Adrenal gland (tissue), 9 donors: ENCODE measurements at regions not wholly inside any gene's neighbourhood (a gene's known extent, or its start where the extent isn't known, plus 50 kb on each side); places are given as distances from the start of the nearest gene placed in this dataset.

Experiments used
- DNase-seq, 7 donors: peaks; one replicate each; pipeline ENCODE4 v3.0.0-alpha.2; 2019 to 2020
- H3K27ac ChIP-seq, 5 donors: fragments of 200-600 bp; sonication (generic) in 4 of 5; 1 replicate in 3 of 5; 2 replicates in 2 of 5; pipeline versions ENCODE4 v1.5.1 to v1.8.0; 2016 to 2020; ENCODE audit warnings: mild to moderate bottlenecking in 1 of 5
- H3K27me3 ChIP-seq: fragments of 200-600 bp; 2 replicates; pipeline ENCODE4 v1.8.0; 2021
- H3K36me3 ChIP-seq, 2 donors: fragments of 200-600 bp; replicated peaks in 1 of 2; 1 replicate in 1 of 2; 2 replicates in 1 of 2; pipeline versions ENCODE4 v1.5.1 to v1.8.0; 2018 to 2022
- H3K4me1 ChIP-seq, 2 donors: fragments of 200-600 bp; replicated peaks in 1 of 2; 1 replicate in 1 of 2; 2 replicates in 1 of 2; pipeline versions ENCODE4 v1.5.1 to v1.8.0; 2018 to 2021
- H3K4me3 ChIP-seq, 4 donors: fragments of 200-600 bp; sonication (generic) in 3 of 4; one replicate each; pipeline ENCODE4 v1.5.1; 2016 to 2018
- H3K9me3 ChIP-seq, 3 donors: fragments of 200-600 bp; sonication (generic) in 1 of 3; replicated peaks in 1 of 3; 1 replicate in 2 of 3; 2 replicates in 1 of 3; pipeline versions ENCODE4 v1.5.1 to v1.8.0; 2016 to 2021
- CTCF ChIP-seq, 6 experiments: fragments of 450-650 bp in 4 of 6; fragments of 200-600 bp in 2 of 6; sonication (generic) in 1 of 6; IDR thresholded peaks; 1 replicate in 5 of 6; 2 replicates in 1 of 6; pipeline versions ENCODE4 v1.5.1 to v1.8.0; 2016 to 2021; ENCODE audit warnings: antibody characterized with exemption in 6 of 6, mild to moderate bottlenecking in 2 of 6, moderate library complexity in 1 of 6
- POLR2A ChIP-seq, 2 donors: fragments of 450-650 bp; IDR thresholded peaks; one replicate each; pipeline ENCODE4 v1.6.1; 2017; ENCODE audit warnings: antibody characterized with exemption in 2 of 2, mild to moderate bottlenecking in 2 of 2, moderate library complexity in 1 of 2
- WGBS, 4 donors: extraction: QIAGEN DNeasy Blood & Tissue Kit in 2 of 4; methylation state at CpG; one replicate each; pipeline versions ENCODE4 v1.1.5 to v1.1.7; 2013 to 2017; 5-methylcytosine and 5-hydroxymethylcytosine counted together
- intact Hi-C, 2 donors: fragments of 100-400 bp; cut with DNase I; formaldehyde crosslinking; loops; one replicate each; pipeline versions ENCODE4 v1.14.1 to v1.15.0; 2022 to 2023
- donor health status: healthy with polysubstance abuse.
- donor health status: Bipolar disorder and iron deficiency.
- donor health status: DM: yes; HTN: yes; CAD: no.
- donor health status: DM: no; HTN: no; CAD: no.
- donor health status: DM: no; HTN: no; CAD: no.

GRCh38 chr16:66299349-66299748 is 67.1 kb upstream of the CDH5 start:
- no peak overlapping the region for H3K27ac ChIP-seq
- TF ChIP-seq CTCF (IDR thresholded peaks at IDR 0.05) = no peak
- no peak for TF ChIP-seq POLR2A (IDR thresholded peaks at IDR 0.05)
- no peaks in the 10 kb centered on the region for H3K36me3 ChIP-seq
- peak in 1 of 7 donors; percentile 2 for DNase-seq
- H3K27me3 ChIP-seq = no peaks in the 10 kb centered on the region
- H3K4me1 ChIP-seq = no peaks in the 10 kb centered on the region
- no peak overlapping the region for H3K4me3 ChIP-seq
- 36 to 69% (median 49%) methylated on average over 1 of the region's 1 CpG for WGBS, 4 donors
- no peaks in the 10 kb centered on the region for H3K9me3 ChIP-seq
- intact Hi-C loops = no loop called here

- 86 to 97% (median 95%) methylated on average over 2 of the region's 2 CpGs for WGBS, 4 donors
- DNase-seq = peak in 1 of 7 donors; percentile 2
- intact Hi-C loops = no loop called here
Observed at GRCh38 chr16:66298571-66299120, 67.8 kb upstream of the CDH5 start.

GRCh38 chr16:66298006-66298405 is 68.5 kb upstream of the CDH5 start:
- WGBS, 4 donors = 40 to 69% (median 59%) methylated on average over 2 of the region's 2 CpGs
- H3K4me3 ChIP-seq = no peak overlapping the region
- intact Hi-C loops = no loop called here
- no peaks in the 10 kb centered on the region for H3K9me3 ChIP-seq
- H3K27ac ChIP-seq = no peak overlapping the region
- no peaks in the 10 kb centered on the region for H3K4me1 ChIP-seq
- peak in 1 of 7 donors; percentile 35 for DNase-seq
- H3K36me3 ChIP-seq = no peaks in the 10 kb centered on the region
- no peaks in the 10 kb centered on the region for H3K27me3 ChIP-seq
- TF ChIP-seq CTCF (IDR thresholded peaks at IDR 0.05) = no peak
- TF ChIP-seq POLR2A (IDR thresholded peaks at IDR 0.05) = no peak

More at GRCh38 chr16:66298571-66299120, 67.8 kb upstream of the CDH5 start:
- Histone ChIP-seq H3K4me1 (no peaks in the 10 kb centered on the region), H3K4me3 (no peak overlapping the region), H3K9me3 (no peaks in the 10 kb centered on the region), H3K27ac (no peak overlapping the region), H3K27me3 (no peaks in the 10 kb centered on the region), H3K36me3 (no peaks in the 10 kb centered on the region)
- TF ChIP-seq POLR2A (IDR thresholded peaks at IDR 0.05) = no peak
- no peak for TF ChIP-seq CTCF (IDR thresholded peaks at IDR 0.05)

GRCh38 chr16:66296591-66296990 is 69.9 kb upstream of the CDH5 start:
- DNase-seq = peak in 1 of 7 donors; percentile 5
- no peaks in the 10 kb centered on the region for H3K9me3 ChIP-seq
- no peak overlapping the region for H3K27ac ChIP-seq
- H3K36me3 ChIP-seq = no peaks in the 10 kb centered on the region
- no peak for TF ChIP-seq CTCF (IDR thresholded peaks at IDR 0.05)
- TF ChIP-seq POLR2A (IDR thresholded peaks at IDR 0.05) = no peak
- H3K4me3 ChIP-seq = no peak overlapping the region
- no peaks in the 10 kb centered on the region for H3K27me3 ChIP-seq
- 79 to 88% (median 83%) methylated on average over 5 of the region's 5 CpGs for WGBS, 4 donors
- H3K4me1 ChIP-seq = no peaks in the 10 kb centered on the region
- intact Hi-C loops = no loop called here
